Heart right ventricle (tissue), 16 donors: ENCODE measurements at regions not wholly inside any gene's neighbourhood (a gene's known extent, or its start where the extent isn't known, plus 50 kb on each side); places are given as distances from the start of the nearest gene placed in this dataset.

ENCODE experiments used
- ATAC-seq, 8 donors: fragments of 200-7000 bp; cut with Tn5 transposase; one replicate each; pipeline ENCODE4 v1.9.1; 2020; ENCODE audit warnings: mild to moderate bottlenecking in 8 of 8, moderate library complexity in 8 of 8, moderate number of reproducible peaks in 1 of 8
- DNase-seq, 2 donors: peaks; one replicate each; pipeline ENCODE4 v3.0.0-alpha.2; 2020
- H3K27ac ChIP-seq, 10 donors: fragments of 200-600 bp; sonication (generic) in 2 of 10; one replicate each; pipeline versions ENCODE4 v1.5.0 to v1.8.0; 2020 to 2022; ENCODE audit warnings: mild to moderate bottlenecking in 3 of 10
- H3K27me3 ChIP-seq, 7 donors: fragments of 200-600 bp; one replicate each; pipeline ENCODE4 v1.8.0; 2021 to 2022; ENCODE audit warnings: mild to moderate bottlenecking in 2 of 7
- H3K36me3 ChIP-seq, 9 donors: fragments of 200-600 bp; sonication (generic) in 1 of 9; one replicate each; pipeline versions ENCODE4 v1.5.0 to v1.8.0; 2020 to 2022; ENCODE audit warnings: mild to moderate bottlenecking in 2 of 9
- H3K4me1 ChIP-seq, 9 donors: fragments of 200-600 bp; sonication (generic) in 1 of 9; one replicate each; pipeline versions ENCODE4 v1.5.0 to v1.8.0; 2020 to 2022; ENCODE audit warnings: mild to moderate bottlenecking in 4 of 9
- H3K4me3 ChIP-seq, 10 donors: fragments of 200-600 bp; sonication (generic) in 2 of 10; one replicate each; pipeline versions ENCODE4 v1.5.0 to v1.8.0; 2020 to 2022; ENCODE audit warnings: mild to moderate bottlenecking in 7 of 10, moderate library complexity in 2 of 10
- H3K9me3 ChIP-seq, 11 donors: fragments of 200-600 bp in 10 of 11; sonication (generic) in 2 of 11; one replicate each; pipeline versions ENCODE4 v1.5.0 to v1.8.0; 2013 to 2022; ENCODE audit warnings: mild to moderate bottlenecking in 2 of 11, control low read depth in 1 of 11, moderate library complexity in 1 of 11
- CTCF ChIP-seq, 9 donors: fragments of 200-600 bp; sonication (generic) in 2 of 9; IDR thresholded peaks; one replicate each; pipeline versions ENCODE4 v1.5.0 to v1.8.0; 2021 to 2022; ENCODE audit warnings: antibody characterized with exemption in 9 of 9, mild to moderate bottlenecking in 5 of 9, moderate library complexity in 1 of 9
- WGBS, 2 donors: extraction: QIAGEN DNeasy Blood & Tissue Kit; methylation state at CpG; one replicate each; pipeline ENCODE4 v1.1.7; 2013; ENCODE audit warnings: inconsistent platforms in 1 of 2; 5-methylcytosine and 5-hydroxymethylcytosine counted together
- intact Hi-C, 10 donors: fragments of 100-400 bp; cut with DNase I; formaldehyde crosslinking; loops; one replicate each; pipeline versions ENCODE4 v1.11.1 to v1.14.2; 2022
- donor health status: Arrhythmogenic right ventricular cardiomyopathy.
- donor health status: ischemic (EF 13 %, LVEDD 7.1; RV severe dilation, severe dysfunction).
- donor health status: healthy with polysubstance abuse.
- donor health status: DM: no; HTN: yes; CAD: no.
- donor health status: DM: no; HTN: no; CAD: no.
- donor health status: ischemic (EF 25% LVEDD 6.9; RV normal size, moderate dysfunction).
- donor health status: ischemic (EF 25% LVEDD 5.7; RV mildly dilated, moderate dysfunction).
- donor health status: healthy.
- donor health status: DM: yes; HTN: yes; CAD: no.
- donor health status: Ischemic cardiomyopathy.
- donor health status: ischemic (EF 35%, LVEDD 5.7; RV mildly dilated, moderate dysfunction).
- donor health status: nonischemic (EF 11% LVEDD 7.7; RV severe dilation, severe dysfunction).
- donor health status: DM: yes; HTN: yes; CAD: no.
- donor health status: PGD.
- donor health status: ischemic (EF 29% LVEDD 5.4; RV normal size, mild dysfunction).
- donor health status: nonischemic (EF 23%, LVEDD 6.1; RV moderate dilation, normal function).

GRCh38 chr10:111551001-111551400 lies 474.2 kb downstream of the ADRA2A start:
- 79 to 81% methylated on average over 5 of the region's 5 CpGs for WGBS, 2 donors

GRCh38 chr10:111556666-111557065 lies 479.8 kb downstream of the ADRA2A start:
- WGBS, 2 donors: 60 to 70% methylated on average over 3 of the region's 3 CpGs
- no peaks in the 10 kb centered on the region for H3K36me3 ChIP-seq
- no peaks in the 10 kb centered on the region for H3K4me1 ChIP-seq
- no peak for DNase-seq
- no peak for TF ChIP-seq CTCF (IDR thresholded peaks at IDR 0.05)
- no peak overlapping the region for H3K27ac ChIP-seq
- no peaks in the 10 kb centered on the region for H3K9me3 ChIP-seq
- H3K4me3 ChIP-seq: no peak overlapping the region
- intact Hi-C loops: no loop called here
- peaks cover 0 to 9% (median 0%) of the 10 kb centered on the region in 7 donors for H3K27me3 ChIP-seq
- ATAC-seq: no peak

More at GRCh38 chr10:111551001-111551400, 474.2 kb downstream of the ADRA2A start:
- DNase-seq (no peak), ATAC-seq (no peak)
- Histone ChIP-seq H3K9me3 (no peaks in the 10 kb centered on the region), H3K27ac (no peak overlapping the region), H3K36me3 (no peaks in the 10 kb centered on the region), H3K27me3 (no peaks in the 10 kb centered on the region), H3K4me1 (no peaks in the 10 kb centered on the region), H3K4me3 (no peak overlapping the region)
- intact Hi-C loops: no loop called here
- TF ChIP-seq CTCF (IDR thresholded peaks at IDR 0.05): no peak

- DNase-seq (no peak), ATAC-seq (no peak)
- TF ChIP-seq CTCF (IDR thresholded peaks at IDR 0.05): no peak
- peaks cover 0 to 9% (median 0%) of the 10 kb centered on the region in 7 donors for H3K27me3 ChIP-seq
- H3K36me3 ChIP-seq: no peaks in the 10 kb centered on the region
- 84% methylated on average over 4 of the region's 4 CpGs for WGBS, 2 donors
- intact Hi-C loops: no loop called here
- no peak overlapping the region for H3K27ac ChIP-seq
- H3K9me3 ChIP-seq: no peaks in the 10 kb centered on the region
- H3K4me3 ChIP-seq: no peak overlapping the region
- H3K4me1 ChIP-seq: no peaks in the 10 kb centered on the region
Measured at GRCh38 chr10:111558211-111558610, 481.4 kb downstream of the ADRA2A start.

- ATAC-seq (no peak), DNase-seq (no peak)
- H3K36me3 ChIP-seq: no peaks in the 10 kb centered on the region
- no peaks in the 10 kb centered on the region for H3K9me3 ChIP-seq
- H3K4me3 ChIP-seq: no peak overlapping the region
- no peaks in the 10 kb centered on the region for H3K4me1 ChIP-seq
- intact Hi-C loops: no loop called here
- H3K27ac ChIP-seq: no peak overlapping the region
- TF ChIP-seq CTCF (IDR thresholded peaks at IDR 0.05): no peak
- 59 to 67% methylated on average over 4 of the region's 4 CpGs for WGBS, 2 donors
- peaks cover 0 to 9% (median 0%) of the 10 kb centered on the region in 7 donors for H3K27me3 ChIP-seq
Measured at GRCh38 chr10:111560027-111560426, 483.2 kb downstream of the ADRA2A start.
